ENCODE measurements at regions not wholly inside any gene's neighbourhood (a gene's known extent, or its start where the extent isn't known, plus 50 kb on each side); places are given as distances from the start of the nearest gene placed in this dataset.

DNA sequence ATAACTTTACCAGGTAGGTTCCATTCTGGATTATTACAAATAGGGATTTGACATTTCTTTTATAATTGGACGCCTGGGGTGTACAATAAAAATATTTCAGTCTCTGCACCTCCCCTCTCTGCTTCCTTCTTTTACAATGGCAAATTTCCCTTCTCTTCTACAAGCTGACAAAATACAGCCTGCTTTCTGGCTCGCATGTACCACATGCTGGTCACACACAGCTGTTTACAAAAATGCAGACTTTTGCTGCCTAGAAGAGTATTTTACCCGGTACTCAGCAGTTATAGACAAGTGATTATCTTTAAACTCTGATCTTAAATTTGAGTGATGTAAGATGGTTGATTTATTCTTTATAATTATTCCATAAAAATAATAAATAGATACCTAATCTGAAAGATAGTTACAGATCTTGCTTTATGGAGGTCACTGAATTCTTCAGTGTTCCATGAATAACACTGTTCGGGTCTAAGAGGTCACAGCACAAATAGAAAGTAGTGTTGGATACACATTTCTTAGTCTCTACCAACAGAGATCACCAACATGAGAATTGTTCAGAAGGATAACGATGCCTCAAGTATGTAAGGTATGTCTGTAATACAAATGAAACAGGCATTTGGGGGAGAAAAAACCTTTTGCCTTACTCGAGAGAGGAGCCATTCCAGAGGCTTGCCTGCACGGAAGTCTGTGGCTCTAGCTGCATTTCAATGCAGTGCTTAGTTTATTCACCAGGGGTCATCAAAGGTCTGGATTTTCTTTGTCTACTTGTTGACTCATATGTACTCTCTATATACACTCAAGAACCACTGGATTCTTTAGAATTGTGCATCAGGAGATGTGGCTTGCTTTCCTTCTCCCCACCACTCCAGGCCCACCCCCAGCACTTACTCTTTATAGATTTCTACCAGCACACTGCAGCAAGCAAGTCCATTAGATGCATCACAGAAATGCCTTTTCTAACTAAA lies 206.6 kb upstream of the RFX3 start:
- peak; percentile 96 to 97 for ATAC-seq
- peak in 2 of 3 donors; percentile 16 to 53 for DNase-seq
- H3K27me3 ChIP-seq (ENCODE audit: control insufficient read depth, insufficient read depth): no peaks in the 10 kb centered on the region
- WGBS: 33% methylated on average over 7 of the region's 7 CpGs
- H3K4me1 ChIP-seq (ENCODE audit: control insufficient read depth, insufficient read depth, low read length): no peaks in the 10 kb centered on the region
- H3K4me3 ChIP-seq (ENCODE audit: low read length): no peak overlapping the region
- no peak overlapping the region for H3K27ac ChIP-seq (ENCODE audit: low read length)
- no peaks in the 10 kb centered on the region for H3K9me3 ChIP-seq (ENCODE audit: control insufficient read depth, low read length)
- intact Hi-C loops (cut with DNase I): loop anchor here in 3 of 4 donors (5.0 to 10.0 kb wide), 5 partner anchors 492 to 642 kb away; no protein-coding TSS in a partner anchor

DNA sequence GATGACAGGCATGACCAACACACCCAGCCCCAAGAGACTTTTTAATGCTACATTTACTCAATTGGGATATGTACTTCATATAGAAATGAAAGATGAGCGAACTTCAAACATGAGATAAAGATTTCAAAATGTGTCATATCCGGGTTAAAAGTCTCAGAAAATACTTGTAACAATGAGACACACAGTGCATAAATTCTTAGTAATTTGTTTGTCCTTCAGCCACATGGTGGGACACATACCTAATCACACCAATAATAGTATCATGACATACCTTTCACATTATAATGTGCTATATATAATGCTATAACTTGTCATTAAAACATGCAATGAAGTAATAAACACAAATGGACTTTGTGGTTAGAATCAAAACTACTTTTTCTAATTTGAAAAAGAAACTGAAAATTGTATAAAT lies 204.7 kb upstream of the RFX3 start:
- 84% methylated on average over 2 of the region's 2 CpGs for WGBS
- no peak overlapping the region for H3K4me3 ChIP-seq (ENCODE audit: low read length)
- no peaks in the 10 kb centered on the region for H3K27me3 ChIP-seq (ENCODE audit: control insufficient read depth, insufficient read depth)
- no peak for DNase-seq
- H3K27ac ChIP-seq (ENCODE audit: low read length): no peak overlapping the region
- ATAC-seq: no peak
- no peaks in the 10 kb centered on the region for H3K9me3 ChIP-seq (ENCODE audit: control insufficient read depth, low read length)
- no peaks in the 10 kb centered on the region for H3K4me1 ChIP-seq (ENCODE audit: control insufficient read depth, insufficient read depth, low read length)
- intact Hi-C loops (cut with DNase I): loop anchor here in 3 of 4 donors (5.0 to 10.0 kb wide), 5 partner anchors 494 to 644 kb away; no protein-coding TSS in a partner anchor

DNA sequence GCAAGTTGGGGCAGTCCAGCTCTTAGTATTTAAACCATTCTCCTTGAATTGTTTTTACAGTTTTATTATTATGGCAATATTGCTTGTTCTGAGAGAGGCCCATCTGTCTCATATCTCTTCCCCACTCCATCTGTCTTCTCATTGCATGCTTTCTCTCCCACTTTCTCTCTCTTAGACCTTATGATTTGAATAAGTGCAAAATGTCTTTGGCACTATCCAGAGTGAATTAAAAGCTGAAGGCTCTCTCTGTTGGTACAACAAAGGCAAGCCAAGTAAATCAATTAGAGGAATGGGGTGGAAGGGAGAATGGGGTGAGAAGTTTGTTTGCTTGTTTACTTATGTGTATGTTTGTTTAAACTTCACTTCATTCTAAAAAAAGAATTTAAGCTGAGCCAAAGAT lies 195.3 kb upstream of the RFX3 start:
- H3K9me3 ChIP-seq (ENCODE audit: control insufficient read depth, low read length): no peaks in the 10 kb centered on the region
- no peak overlapping the region for H3K4me3 ChIP-seq (ENCODE audit: low read length)
- H3K27me3 ChIP-seq (ENCODE audit: control insufficient read depth, insufficient read depth): no peaks in the 10 kb centered on the region
- H3K4me1 ChIP-seq (ENCODE audit: control insufficient read depth, insufficient read depth, low read length): no peaks in the 10 kb centered on the region
- DNase-seq (no peak), ATAC-seq (no peak)
- intact Hi-C loops (cut with DNase I): no loop called here
- H3K27ac ChIP-seq (ENCODE audit: low read length): no peak overlapping the region

DNA sequence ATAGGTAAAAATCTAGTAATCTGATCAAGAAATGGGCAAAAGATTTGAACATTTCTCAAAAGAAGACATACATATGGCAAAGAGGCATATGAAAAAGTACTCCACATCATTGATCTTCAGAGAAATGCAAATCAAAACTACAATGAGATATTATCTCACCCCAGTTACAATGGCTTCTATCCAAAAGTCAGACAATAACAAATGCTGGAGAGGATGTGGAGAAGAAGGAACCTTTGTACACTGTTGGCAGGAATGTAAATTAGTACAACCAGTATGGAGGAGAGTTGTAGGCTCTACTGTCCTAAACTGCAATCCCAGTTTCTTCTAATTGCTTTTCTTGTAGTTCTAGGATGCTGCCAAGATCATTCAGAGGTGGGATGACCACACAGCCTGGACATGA lies 193.5 kb upstream of the RFX3 start:
- Histone ChIP-seq H3K9me3 (ENCODE audit: control insufficient read depth, low read length) (no peaks in the 10 kb centered on the region), H3K27me3 (ENCODE audit: control insufficient read depth, insufficient read depth) (no peaks in the 10 kb centered on the region), H3K4me1 (ENCODE audit: control insufficient read depth, insufficient read depth, low read length) (no peaks in the 10 kb centered on the region), H3K4me3 (ENCODE audit: low read length) (no peak overlapping the region), H3K27ac (ENCODE audit: low read length) (no peak overlapping the region)
- intact Hi-C loops (cut with DNase I): no loop called here
- ATAC-seq: no peak
- DNase-seq: no peak

DNA sequence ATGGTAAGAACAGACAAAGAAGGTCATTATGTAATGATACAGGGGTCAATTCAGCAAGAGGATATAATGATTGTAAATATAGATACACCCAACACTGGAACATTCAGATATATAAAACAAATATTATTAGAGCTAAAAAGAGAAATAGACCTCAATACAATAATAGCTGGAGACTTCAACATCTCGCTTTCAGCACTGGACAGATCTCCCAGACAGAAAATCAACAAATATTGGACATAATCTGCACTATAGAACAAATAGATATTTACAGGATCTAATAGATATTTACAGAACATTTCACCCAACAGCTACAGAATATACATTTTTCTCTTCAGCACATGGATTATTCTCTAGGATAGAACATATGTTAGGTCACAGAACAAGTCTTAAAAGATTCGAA lies 190.6 kb upstream of the RFX3 start:
- 85% methylated on average over 2 of the region's 2 CpGs for WGBS
- no peaks in the 10 kb centered on the region for H3K27me3 ChIP-seq (ENCODE audit: control insufficient read depth, insufficient read depth)
- ATAC-seq: no peak
- H3K4me3 ChIP-seq (ENCODE audit: low read length): no peak overlapping the region
- DNase-seq: no peak
- no peak overlapping the region for H3K27ac ChIP-seq (ENCODE audit: low read length)
- H3K9me3 ChIP-seq (ENCODE audit: control insufficient read depth, low read length): no peaks in the 10 kb centered on the region
- intact Hi-C loops (cut with DNase I): no loop called here
- no peaks in the 10 kb centered on the region for H3K4me1 ChIP-seq (ENCODE audit: control insufficient read depth, insufficient read depth, low read length)

DNA sequence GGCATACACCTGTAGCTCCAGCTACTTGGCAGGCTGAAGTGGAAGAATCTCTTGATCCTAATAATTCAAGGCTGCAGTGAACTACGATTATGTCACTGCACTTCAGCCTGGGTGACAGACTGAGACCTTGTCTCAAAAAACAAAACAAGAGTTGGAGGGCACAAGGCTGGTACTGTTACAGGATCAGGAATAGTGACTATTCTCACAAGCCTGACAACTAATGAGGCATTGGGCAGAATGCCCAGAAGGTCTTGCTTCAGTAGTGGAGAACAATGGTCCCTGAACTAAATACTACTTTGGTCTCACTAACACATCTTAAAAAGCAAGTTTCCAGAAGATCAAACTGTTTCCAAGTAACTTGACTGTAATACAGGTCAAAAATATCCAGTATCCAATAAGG lies 182.9 kb upstream of the RFX3 start:
- DNase-seq (no peak), ATAC-seq (no peak)
- Histone ChIP-seq H3K4me3 (ENCODE audit: low read length) (no peak overlapping the region), H3K27me3 (ENCODE audit: control insufficient read depth, insufficient read depth) (no peaks in the 10 kb centered on the region), H3K4me1 (ENCODE audit: control insufficient read depth, insufficient read depth, low read length) (no peaks in the 10 kb centered on the region), H3K27ac (ENCODE audit: low read length) (no peak overlapping the region), H3K9me3 (ENCODE audit: control insufficient read depth, low read length) (no peaks in the 10 kb centered on the region)
- 74% methylated on average over 1 of the region's 1 CpG for WGBS
- intact Hi-C loops (cut with DNase I): no loop called here

DNA sequence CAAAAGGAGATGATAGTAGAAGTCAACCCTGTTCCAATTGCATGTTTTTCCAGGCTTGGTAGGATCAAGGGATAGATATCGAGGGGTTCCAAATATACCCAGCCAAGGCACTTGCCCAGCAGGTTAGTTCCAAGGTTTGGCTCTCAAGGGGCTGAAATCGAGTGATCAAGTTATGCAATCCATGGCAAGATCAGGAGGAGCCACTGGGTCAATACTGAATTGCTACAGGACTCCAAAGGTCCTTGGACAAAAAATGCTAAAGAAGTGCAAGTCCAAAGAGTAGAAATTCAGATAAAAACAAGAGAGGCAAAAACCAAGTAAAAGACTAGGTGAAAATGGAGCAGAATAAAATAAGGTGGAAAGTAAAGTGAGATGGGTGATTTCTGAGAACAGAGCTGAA lies 179.1 kb upstream of the RFX3 start:
- 81% methylated on average over 2 of the region's 2 CpGs for WGBS
- intact Hi-C loops (cut with DNase I): no loop called here

DNA sequence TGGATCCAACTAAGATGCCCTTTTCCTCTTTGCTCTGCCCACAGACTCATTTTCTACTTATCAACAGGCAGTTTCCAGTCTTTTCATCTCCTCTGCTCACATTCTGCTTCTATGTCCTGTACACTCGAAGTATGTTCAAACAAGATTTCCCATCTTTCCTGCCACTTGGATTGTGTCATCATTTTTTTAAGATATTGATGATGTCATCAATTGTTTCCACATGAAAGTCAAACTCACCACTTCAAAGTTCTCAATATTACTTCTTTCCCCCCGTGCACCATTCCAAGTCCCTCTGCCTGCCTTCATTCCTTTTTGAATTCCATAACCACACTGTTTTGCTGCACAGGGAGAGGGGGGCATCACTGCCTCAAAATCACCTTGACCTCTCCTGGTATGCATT lies 175.0 kb upstream of the RFX3 start:
- DNase-seq (no peak), ATAC-seq (no peak)
- Histone ChIP-seq H3K9me3 (ENCODE audit: control insufficient read depth, low read length) (no peaks in the 10 kb centered on the region), H3K27me3 (ENCODE audit: control insufficient read depth, insufficient read depth) (no peaks in the 10 kb centered on the region), H3K4me3 (ENCODE audit: low read length) (no peak overlapping the region), H3K4me1 (ENCODE audit: control insufficient read depth, insufficient read depth, low read length) (no peaks in the 10 kb centered on the region), H3K27ac (ENCODE audit: low read length) (no peak overlapping the region)
- intact Hi-C loops (cut with DNase I): no loop called here
- 62% methylated on average over 2 of the region's 2 CpGs for WGBS

More for the DNA sequence above, 179.1 kb upstream of the RFX3 start:
- DNase-seq (no peak), ATAC-seq (no peak)
- no peak overlapping the region for H3K4me3 ChIP-seq (ENCODE audit: low read length)
- no peak overlapping the region for H3K27ac ChIP-seq (ENCODE audit: low read length)
- H3K27me3 ChIP-seq (ENCODE audit: control insufficient read depth, insufficient read depth): no peaks in the 10 kb centered on the region
- no peaks in the 10 kb centered on the region for H3K9me3 ChIP-seq (ENCODE audit: control insufficient read depth, low read length)
- H3K4me1 ChIP-seq (ENCODE audit: control insufficient read depth, insufficient read depth, low read length): no peaks in the 10 kb centered on the region

DNA sequence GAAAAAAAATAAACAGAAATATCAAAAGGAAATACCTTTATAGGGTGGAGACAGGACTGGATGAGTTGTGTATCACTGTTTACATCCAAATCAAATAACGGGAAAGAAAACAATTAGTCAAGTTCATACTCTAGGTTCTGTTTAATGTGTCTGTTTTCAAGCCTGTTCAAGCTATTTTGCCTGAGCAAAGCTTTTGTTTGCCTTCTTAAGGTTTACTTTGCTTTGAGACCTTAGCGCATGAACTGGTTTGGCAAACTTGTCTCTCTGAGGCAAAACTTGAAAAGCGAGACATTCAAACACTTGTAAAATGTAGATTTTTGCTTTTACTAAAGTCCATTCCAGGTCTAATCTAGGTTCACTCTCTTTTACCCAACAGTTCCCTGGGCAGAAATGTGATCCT lies 174.1 kb upstream of the RFX3 start:
- no peak for ATAC-seq
- no peak for DNase-seq
- 88% methylated on average over 3 of the region's 3 CpGs for WGBS
- H3K4me3 ChIP-seq (ENCODE audit: low read length): no peak overlapping the region
- H3K4me1 ChIP-seq (ENCODE audit: control insufficient read depth, insufficient read depth, low read length): no peaks in the 10 kb centered on the region
- no peaks in the 10 kb centered on the region for H3K27me3 ChIP-seq (ENCODE audit: control insufficient read depth, insufficient read depth)
- no peak overlapping the region for H3K27ac ChIP-seq (ENCODE audit: low read length)
- H3K9me3 ChIP-seq (ENCODE audit: control insufficient read depth, low read length): no peaks in the 10 kb centered on the region
- intact Hi-C loops (cut with DNase I): no loop called here

DNA sequence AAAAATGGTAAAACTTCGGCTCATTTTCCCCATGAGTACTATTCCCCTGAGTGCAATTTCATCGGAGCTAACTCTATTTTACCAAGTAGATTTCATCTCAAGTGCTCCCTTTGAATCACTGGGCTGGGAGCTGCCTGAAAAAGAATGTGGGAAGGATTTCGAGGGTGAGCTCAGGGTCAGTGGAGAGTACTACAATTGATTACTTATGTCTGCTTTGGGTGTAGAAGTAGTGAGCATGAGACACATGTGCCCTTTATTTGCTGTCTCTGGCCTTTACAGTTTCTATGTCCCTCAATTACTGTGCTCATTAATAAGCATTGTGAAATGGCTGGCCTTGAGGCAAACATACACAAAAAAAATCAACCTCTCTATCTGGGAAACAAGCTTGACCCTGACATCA lies 172.7 kb upstream of the RFX3 start:
- no peaks in the 10 kb centered on the region for H3K9me3 ChIP-seq (ENCODE audit: control insufficient read depth, low read length)
- WGBS: 67% methylated on average over 3 of the region's 3 CpGs
- no peak for ATAC-seq
- no peaks in the 10 kb centered on the region for H3K27me3 ChIP-seq (ENCODE audit: control insufficient read depth, insufficient read depth)
- intact Hi-C loops (cut with DNase I): no loop called here
- no peak overlapping the region for H3K4me3 ChIP-seq (ENCODE audit: low read length)
- no peak for DNase-seq
- H3K4me1 ChIP-seq (ENCODE audit: control insufficient read depth, insufficient read depth, low read length): no peaks in the 10 kb centered on the region
- no peak overlapping the region for H3K27ac ChIP-seq (ENCODE audit: low read length)

DNA sequence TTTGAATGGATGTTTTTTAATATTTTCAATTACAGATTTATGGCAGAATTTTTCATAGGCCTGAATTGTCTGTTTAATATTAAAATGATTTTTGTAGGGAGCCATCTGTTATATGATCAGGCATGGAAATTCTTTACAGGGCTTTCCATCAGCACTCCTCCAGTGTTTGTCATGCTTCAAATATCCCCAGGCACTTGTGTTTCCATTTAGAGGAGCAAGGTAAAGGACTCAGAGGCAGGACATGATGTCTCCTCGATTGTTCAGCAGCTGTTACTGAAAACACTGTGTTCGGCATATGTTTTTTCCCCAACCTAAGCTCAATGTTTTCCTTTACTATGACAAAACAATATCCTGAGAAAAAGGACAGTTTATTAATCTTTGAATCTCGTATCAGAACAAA lies 172.3 kb upstream of the RFX3 start:
- no peaks in the 10 kb centered on the region for H3K9me3 ChIP-seq (ENCODE audit: control insufficient read depth, low read length)
- no peak for DNase-seq
- no peak overlapping the region for H3K4me3 ChIP-seq (ENCODE audit: low read length)
- no peaks in the 10 kb centered on the region for H3K27me3 ChIP-seq (ENCODE audit: control insufficient read depth, insufficient read depth)
- no peak overlapping the region for H3K27ac ChIP-seq (ENCODE audit: low read length)
- 68% methylated on average over 3 of the region's 3 CpGs for WGBS
- H3K4me1 ChIP-seq (ENCODE audit: control insufficient read depth, insufficient read depth, low read length): no peaks in the 10 kb centered on the region
- ATAC-seq: no peak
- intact Hi-C loops (cut with DNase I): no loop called here
